Left lobe of liver (tissue), 2 donors: ENCODE measurements at regions not wholly inside any gene's neighbourhood (a gene's known extent, or its start where the extent isn't known, plus 50 kb on each side); places are given as distances from the start of the nearest gene placed in this dataset.

Experiments used
- ATAC-seq: fragments of 200-7000 bp; cut with Tn5 transposase; one replicate; pipeline ENCODE4 v1.9.1; 2020; ENCODE audit warnings: mild to moderate bottlenecking, moderate library complexity
- DNase-seq: peaks from one replicate; pipeline ENCODE4 v3.0.0-alpha.2; 2020; ENCODE audit warnings: low spot score
- donor health status: DM: no; HTN: no; CAD: no; lungs with moderate emphysema.
- donor health status: DM: no; HTN: yes; CAD: no.

DNA sequence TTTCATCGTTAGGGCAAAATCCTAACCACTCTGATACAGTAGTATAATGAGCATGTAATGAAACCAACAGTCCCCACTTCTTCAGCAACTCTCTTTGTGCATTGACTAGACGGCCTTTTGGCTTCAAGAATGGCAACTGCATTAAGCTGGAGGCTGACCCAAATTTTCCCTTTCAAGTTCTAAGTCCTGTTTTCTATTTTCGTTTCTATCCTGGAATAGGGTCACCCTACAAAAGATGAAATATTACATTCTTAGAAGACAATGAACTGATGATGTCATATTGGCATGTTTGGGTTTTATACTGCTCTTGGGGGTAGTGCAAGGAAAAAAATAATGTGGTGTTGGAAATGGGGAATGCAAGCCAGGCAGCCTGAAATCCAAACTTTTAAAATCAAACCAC lies 254.4 kb downstream of the ETAA1 start:
- no peak for ATAC-seq
- no peak for DNase-seq

GRCh38 chr2:67652679-67653078 lies 255.5 kb downstream of the ETAA1 start:
- no peak for ATAC-seq

DNA sequence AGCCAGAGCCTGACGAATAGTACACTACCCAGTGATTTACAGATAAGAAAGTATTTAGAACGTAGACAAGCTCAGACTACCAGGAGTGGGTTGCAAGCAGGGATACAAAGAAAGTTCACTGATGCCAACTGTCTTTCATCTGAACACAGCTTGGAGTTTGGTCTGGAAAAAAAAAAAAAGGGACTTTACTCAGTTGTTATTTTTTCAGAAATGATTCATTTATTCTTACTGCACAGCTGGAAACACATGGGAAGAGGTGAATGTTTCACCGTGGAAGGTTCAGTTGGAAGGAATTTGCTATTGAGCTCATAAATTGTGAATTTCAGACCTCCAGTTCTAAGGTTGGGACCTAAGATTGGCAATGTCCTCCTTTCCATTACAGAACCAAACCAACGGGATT lies 259.7 kb downstream of the ETAA1 start:
- ATAC-seq = no peak
- no peak for DNase-seq

More at GRCh38 chr2:67652679-67653078, 255.5 kb downstream of the ETAA1 start:
- no peak for DNase-seq

GRCh38 chr2:67658820-67659219 lies 261.7 kb downstream of the ETAA1 start:
- ATAC-seq (no peak), DNase-seq (no peak)

- ATAC-seq (no peak), DNase-seq (no peak)
Observed at GRCh38 chr2:67660015-67660602, 263.0 kb downstream of the ETAA1 start.

GRCh38 chr2:67660871-67661270 lies 263.7 kb downstream of the ETAA1 start:
- DNase-seq (no peak), ATAC-seq (no peak)

DNA sequence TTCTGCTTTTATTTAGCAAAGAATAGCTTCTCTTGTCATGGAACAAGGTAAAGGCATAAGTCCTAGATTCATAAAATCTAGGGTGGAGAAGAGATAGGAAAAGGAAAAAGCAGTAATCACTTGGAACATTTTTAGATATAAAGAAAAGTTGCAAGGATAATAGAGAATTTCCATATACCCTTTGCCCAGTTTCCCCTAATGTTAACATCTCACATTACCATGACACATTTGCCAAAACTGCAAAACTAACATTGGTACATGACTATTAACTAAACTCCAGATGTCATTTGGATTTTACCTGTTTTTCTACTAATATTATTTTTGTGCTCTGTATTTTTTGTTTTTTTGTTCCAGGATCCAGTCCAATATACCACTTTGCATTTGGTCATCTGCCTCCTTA lies 265.1 kb downstream of the ETAA1 start:
- ATAC-seq = no peak

DNA sequence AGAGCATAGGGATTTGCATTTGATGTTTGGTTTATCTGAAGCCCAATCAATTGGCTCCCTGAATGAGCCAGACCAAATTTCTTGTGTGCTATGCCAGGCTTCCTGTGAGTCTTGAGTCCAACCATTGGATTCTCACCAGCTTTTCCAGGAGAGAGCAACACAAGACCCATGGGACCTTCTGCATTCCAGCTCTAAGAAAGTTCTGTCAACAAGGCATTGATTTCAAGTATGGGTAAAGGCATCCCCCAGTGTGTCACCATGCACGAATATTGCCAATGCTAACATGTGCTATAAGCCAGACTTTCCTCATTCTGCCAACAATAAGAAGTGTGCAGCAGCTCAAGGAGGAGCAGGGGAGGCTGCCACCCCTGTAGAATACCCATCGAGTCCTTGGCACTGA lies 266.6 kb downstream of the ETAA1 start:
- ATAC-seq = no peak

More for the DNA sequence above, 265.1 kb downstream of the ETAA1 start:
- DNase-seq = no peak

DNA sequence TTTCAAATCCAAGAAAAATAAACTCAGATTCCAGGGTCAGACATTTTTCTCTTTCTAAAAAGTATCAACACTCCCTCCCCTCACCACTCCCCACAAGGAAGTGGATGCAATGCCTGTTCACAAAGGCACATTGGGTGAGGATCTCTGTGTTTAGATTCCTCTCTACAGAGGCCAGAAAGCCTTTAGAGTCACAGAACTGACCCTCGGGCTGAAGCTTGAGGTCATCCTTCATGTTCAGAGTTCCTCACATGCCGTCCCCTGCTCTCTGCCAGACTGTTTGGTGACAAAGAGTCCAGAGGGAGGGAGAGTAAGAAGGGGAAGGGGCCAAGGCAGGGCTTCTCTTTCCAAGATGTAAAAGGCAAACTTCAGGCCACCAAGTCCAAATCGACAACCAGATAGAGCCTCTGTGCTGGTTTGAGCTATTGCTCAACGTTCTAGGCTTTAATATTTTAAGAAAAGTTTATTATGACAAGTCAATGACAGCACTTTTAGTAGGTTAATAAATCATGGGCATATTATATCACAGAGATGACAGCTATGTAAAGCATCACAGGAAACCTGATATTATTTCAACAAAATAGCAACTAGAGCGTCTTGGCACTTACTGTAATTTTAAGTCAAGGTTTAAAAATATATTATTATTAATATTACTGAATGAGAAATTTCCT lies 269.4 kb downstream of the ETAA1 start:
- ATAC-seq (peak; percentile 47), DNase-seq (no peak)

More for the DNA sequence above, 266.6 kb downstream of the ETAA1 start:
- DNase-seq = no peak

DNA sequence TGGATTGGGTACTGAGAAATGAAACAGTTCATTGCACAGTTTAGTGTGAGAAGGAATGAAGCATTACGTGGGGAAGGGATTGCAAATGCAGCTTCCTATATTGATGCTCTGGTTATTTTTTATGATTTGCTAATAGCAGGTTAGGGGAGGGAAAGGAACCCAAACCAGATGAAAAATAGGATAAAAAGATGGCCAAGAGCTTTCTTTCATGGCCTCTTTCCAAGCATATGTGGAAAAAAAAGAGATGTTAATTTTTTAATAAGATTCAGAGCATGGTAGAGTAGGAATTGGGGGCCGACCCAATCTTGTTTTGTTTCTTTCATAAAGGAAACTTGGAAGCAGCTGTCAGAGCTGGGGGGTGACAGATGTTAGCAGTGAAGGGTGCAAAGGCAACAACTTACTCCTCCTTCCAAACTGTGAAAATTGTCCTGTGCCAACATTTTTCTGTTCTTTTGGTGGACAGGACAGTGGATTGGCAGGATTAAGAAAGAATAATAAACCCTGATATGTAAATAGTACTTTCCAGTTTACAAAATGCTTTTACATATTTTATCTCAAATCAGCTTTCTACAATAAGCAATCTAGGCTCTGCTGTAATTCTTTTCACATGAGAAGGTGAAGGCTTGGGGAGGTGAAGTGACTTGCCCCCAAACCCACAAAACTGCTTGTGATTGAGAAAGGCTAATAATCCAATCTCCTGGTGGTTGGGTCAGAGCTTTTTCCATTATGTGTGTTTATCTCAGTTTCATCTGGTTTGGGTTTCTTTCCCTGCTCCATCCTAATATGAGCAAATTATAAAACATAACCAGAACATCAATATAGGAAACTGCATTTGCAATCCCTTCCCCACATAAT lies 270.1 kb downstream of the ETAA1 start:
- no peak for DNase-seq

GRCh38 chr2:67668538-67668937 lies 271.4 kb downstream of the ETAA1 start:
- ATAC-seq = no peak
- no peak for DNase-seq

More for the DNA sequence above, 270.1 kb downstream of the ETAA1 start:
- ATAC-seq = no peak

DNA sequence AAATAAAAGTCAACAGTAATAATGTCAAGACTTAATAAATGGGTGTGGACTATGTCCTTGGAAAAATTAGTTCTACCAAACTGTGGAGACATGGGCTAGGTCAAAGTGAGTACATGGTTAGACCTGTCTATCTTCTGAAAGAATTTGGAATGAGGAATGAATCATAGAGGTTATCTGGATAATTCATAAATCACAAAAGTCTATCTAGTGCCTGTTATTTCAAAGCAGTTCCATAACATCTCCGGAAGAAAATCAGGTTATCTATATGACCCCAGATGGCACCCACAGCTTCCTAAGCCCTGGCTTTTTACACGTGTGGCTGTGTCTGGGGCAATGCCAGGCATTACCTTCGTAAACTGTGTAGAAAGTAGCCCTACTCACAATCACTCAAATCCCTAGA lies 272.0 kb downstream of the ETAA1 start:
- ATAC-seq (no peak), DNase-seq (no peak)

DNA sequence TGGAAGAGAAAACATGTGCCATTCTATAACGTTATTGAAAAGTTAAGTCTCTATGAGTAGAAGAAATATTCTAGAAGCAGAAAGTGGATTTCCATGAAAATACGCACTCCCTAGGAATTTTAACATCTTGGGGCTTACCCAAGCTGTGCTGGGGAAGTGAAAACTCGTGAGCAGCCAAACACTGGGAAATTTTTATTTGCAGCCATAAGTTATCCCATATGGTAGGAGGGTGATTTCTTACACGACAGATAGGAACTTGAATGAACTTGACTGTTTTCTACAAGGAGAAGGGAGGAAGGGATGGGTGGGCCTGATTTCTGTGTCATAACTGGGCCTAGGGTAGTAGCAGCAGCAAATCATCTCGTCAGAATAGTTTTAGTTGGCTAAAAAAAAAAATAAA lies 272.6 kb downstream of the ETAA1 start:
- DNase-seq = no peak

DNA sequence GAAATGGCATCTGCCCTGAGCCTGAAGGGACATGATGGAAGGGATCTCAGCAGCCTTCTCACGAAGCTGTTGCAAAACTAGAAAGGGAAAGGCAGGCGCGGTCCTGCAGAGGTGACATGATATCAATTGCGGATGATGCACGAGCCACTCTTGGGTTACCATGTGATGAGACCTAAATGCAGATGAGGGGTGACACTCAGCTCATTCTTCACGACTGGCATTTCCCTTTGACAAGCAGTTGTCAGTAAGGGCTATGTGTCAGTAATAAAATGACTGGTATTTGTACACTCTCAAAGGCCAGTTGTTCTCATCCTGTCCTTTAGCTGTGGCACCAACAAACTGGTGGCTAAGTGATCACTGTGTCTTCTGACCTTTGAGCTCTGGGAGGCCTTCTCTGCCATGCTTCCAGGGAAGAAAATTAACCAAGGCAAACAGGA lies 273.6 kb downstream of the ETAA1 start:
- ATAC-seq (no peak), DNase-seq (no peak)

More for the DNA sequence above, 272.6 kb downstream of the ETAA1 start:
- ATAC-seq = no peak

- DNase-seq (no peak), ATAC-seq (no peak)
Observed at GRCh38 chr2:67671464-67672450, 274.6 kb downstream of the ETAA1 start.

GRCh38 chr2:67674668-67675067 lies 277.5 kb downstream of the ETAA1 start:
- no peak for ATAC-seq
- DNase-seq = no peak

GRCh38 chr2:67684991-67685390 lies 287.9 kb downstream of the ETAA1 start:
- ATAC-seq = no peak
- no peak for DNase-seq

DNA sequence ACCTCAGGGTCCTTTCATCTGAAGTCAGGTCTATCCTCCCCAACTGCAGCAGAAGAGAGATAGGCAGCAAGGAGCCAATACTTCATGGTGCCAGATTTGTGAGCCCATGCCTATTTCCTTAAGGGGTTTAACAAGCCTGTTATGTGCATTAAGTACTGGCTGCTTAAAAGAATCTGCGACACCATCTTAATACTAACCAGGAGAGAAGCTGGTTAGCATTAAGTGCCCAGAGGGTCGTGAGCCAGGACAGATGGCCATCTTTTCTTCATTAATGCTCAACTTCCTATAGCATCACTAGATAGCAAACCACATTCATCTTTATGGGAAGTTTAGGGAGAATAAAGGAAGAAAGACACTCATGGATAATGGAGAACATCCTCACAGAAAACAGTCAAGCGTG lies 289.1 kb downstream of the ETAA1 start:
- DNase-seq = no peak
- no peak for ATAC-seq

- ATAC-seq (no peak), DNase-seq (no peak)
Observed at GRCh38 chr2:67689186-67689585, 292.1 kb downstream of the ETAA1 start.

DNA sequence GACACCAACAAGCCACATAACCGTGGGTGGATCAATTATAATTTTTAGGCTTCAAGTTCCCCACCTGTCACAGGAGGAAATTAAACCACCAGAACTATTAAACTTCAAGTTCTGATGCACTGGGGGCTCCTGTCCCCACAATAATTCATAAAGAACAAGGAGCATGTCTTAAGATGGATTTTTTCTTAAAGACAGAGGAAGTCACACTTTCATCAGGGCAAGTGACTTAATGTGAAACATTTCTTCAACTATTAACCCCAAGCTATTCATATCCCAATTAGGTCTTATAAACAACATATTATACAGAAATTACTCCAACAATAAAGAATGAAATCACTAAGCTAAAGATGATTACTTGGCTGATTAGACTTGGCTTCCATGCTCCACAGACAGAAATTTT lies 292.5 kb downstream of the ETAA1 start:
- ATAC-seq = no peak
- DNase-seq = no peak

GRCh38 chr2:67694445-67694844 lies 297.3 kb downstream of the ETAA1 start:
- ATAC-seq (no peak), DNase-seq (no peak)
